Transverse colon (tissue), 4 donors: ENCODE measurements at regions not wholly inside any gene's neighbourhood (a gene's known extent, or its start where the extent isn't known, plus 50 kb on each side); places are given as distances from the start of the nearest gene placed in this dataset.

ENCODE experiments used
- DNase-seq: peaks from one replicate; pipeline ENCODE4 v3.0.0-alpha.2; 2019
- H3K27ac ChIP-seq, 4 donors: fragments of 200-600 bp; sonication (generic); 2 replicates each; pipeline ENCODE4 v1.5.1; 2016 to 2018; ENCODE audit warnings: inconsistent platforms in 4 of 4
- H3K27me3 ChIP-seq: fragments of 200-600 bp; sonication (generic); 2 replicates; pipeline ENCODE4 v1.5.1; 2017; ENCODE audit warnings: inconsistent platforms
- H3K36me3 ChIP-seq, 4 donors: fragments of 200-600 bp; sonication (generic); 2 replicates each; pipeline ENCODE4 v1.5.1; 2017 to 2019; ENCODE audit warnings: inconsistent platforms in 4 of 4
- H3K4me1 ChIP-seq, 4 donors: fragments of 200-600 bp; sonication (generic); 2 replicates each; pipeline ENCODE4 v1.5.1; 2017 to 2020; ENCODE audit warnings: inconsistent platforms in 4 of 4
- H3K4me3 ChIP-seq, 4 donors: fragments of 200-600 bp; sonication (generic); 1 replicate in 1 of 4; 2 replicates in 3 of 4; pipeline versions ENCODE4 v1.5.1 to v1.6.1; 2017 to 2019; ENCODE audit warnings: inconsistent platforms in 4 of 4
- H3K9me3 ChIP-seq, 2 donors: fragments of 200-600 bp; sonication (generic); 2 replicates each; pipeline ENCODE4 v1.5.1; 2017 to 2019; ENCODE audit warnings: inconsistent platforms in 2 of 2
- EP300 ChIP-seq: sonication (generic); formaldehyde crosslinking; IDR thresholded peaks from one replicate; pipeline ENCODE4 v1.6.1; 2017; ENCODE audit warnings: antibody characterized with exemption, low read depth
- POLR2A ChIP-seq: fragments of 450-650 bp; IDR thresholded peaks from one replicate; pipeline ENCODE4 v1.6.1; 2016; ENCODE audit warnings: antibody characterized with exemption, mild to moderate bottlenecking, moderate library complexity
- POLR2AphosphoS5 ChIP-seq, 3 donors: sonication (generic); formaldehyde crosslinking; IDR thresholded peaks; one replicate each; pipeline ENCODE4 v1.6.1; 2016; ENCODE audit warnings: antibody characterized with exemption in 3 of 3
- WGBS, 2 donors: methylation state at CpG; one replicate each; pipeline ENCODE4 v1.1.5; 2018; ENCODE audit warnings: low coverage in 1 of 2; 5-methylcytosine and 5-hydroxymethylcytosine counted together
- in situ Hi-C, 4 donors: fragments of 200-750 bp; cut with MboI; loops; one replicate each; pipeline versions ENCODE4 v1.15.0 to v1.15.1; 2017; ENCODE audit warnings: low sequenced_read_pairs in 3 of 4, low pct_ligation_motif_present in 1 of 4, low pct_unique_long_range_greater_than_20kb in 1 of 4
- intact Hi-C: fragments of 100-400 bp; cut with DNase I; formaldehyde crosslinking; loops from one replicate; pipeline ENCODE4 v1.15.1; 2023; ENCODE audit warnings: low total_unique reads
- TF ChIP-seq, protein P1 (sequence below), 5 experiments: fragments of 200-600 bp in 3 of 5; fragments of 450-650 bp in 2 of 5; sonication (generic) in 3 of 5; IDR thresholded peaks; 1 replicate in 2 of 5; 2 replicates in 3 of 5; pipeline ENCODE4 v1.5.1; 2016 to 2017; ENCODE audit warnings: antibody characterized with exemption in 5 of 5, inconsistent platforms in 3 of 5, mild to moderate bottlenecking in 2 of 5, moderate library complexity in 1 of 5

DNA sequence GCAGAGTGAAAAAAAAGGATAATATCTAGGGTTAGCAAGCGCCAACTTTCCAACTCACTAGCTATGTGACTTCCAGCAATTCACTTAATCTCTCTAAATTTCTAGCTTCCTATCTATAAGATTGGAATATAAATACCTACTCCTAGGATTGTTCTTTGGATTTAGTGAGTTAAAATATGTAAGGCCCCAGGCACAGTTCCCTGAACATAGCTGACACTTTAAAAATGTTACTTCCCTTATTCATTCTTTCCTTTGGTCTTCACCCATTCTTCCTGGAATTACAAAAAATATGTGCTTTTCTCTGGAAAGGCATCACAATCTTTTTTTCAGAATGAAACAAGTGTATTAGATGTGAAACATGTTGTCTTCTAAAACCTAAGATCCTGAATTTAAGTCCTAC, 365.7 kb downstream of the RBM43 start:
- TF ChIP-seq EP300 (no peak), POLR2A (no peak), POLR2AphosphoS5 (IDR thresholded peaks at IDR 0.05) (no peak)
- TF ChIP-seq, protein P1, sequence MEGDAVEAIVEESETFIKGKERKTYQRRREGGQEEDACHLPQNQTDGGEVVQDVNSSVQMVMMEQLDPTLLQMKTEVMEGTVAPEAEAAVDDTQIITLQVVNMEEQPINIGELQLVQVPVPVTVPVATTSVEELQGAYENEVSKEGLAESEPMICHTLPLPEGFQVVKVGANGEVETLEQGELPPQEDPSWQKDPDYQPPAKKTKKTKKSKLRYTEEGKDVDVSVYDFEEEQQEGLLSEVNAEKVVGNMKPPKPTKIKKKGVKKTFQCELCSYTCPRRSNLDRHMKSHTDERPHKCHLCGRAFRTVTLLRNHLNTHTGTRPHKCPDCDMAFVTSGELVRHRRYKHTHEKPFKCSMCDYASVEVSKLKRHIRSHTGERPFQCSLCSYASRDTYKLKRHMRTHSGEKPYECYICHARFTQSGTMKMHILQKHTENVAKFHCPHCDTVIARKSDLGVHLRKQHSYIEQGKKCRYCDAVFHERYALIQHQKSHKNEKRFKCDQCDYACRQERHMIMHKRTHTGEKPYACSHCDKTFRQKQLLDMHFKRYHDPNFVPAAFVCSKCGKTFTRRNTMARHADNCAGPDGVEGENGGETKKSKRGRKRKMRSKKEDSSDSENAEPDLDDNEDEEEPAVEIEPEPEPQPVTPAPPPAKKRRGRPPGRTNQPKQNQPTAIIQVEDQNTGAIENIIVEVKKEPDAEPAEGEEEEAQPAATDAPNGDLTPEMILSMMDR (IDR thresholded peaks at IDR 0.05): no peak
- Histone ChIP-seq H3K9me3 (no peaks in the 10 kb centered on the region), H3K4me1 (no peaks in the 10 kb centered on the region), H3K36me3 (no peaks in the 10 kb centered on the region), H3K27me3 (no peaks in the 10 kb centered on the region), H3K27ac (no peak overlapping the region), H3K4me3 (no peak overlapping the region)
- DNase-seq: no peak
- intact Hi-C loops: no loop called here
- in situ Hi-C loops: no loop called here
- WGBS, 2 donors: 90 to 100% methylated on average over 1 of the region's 1 CpG

DNA sequence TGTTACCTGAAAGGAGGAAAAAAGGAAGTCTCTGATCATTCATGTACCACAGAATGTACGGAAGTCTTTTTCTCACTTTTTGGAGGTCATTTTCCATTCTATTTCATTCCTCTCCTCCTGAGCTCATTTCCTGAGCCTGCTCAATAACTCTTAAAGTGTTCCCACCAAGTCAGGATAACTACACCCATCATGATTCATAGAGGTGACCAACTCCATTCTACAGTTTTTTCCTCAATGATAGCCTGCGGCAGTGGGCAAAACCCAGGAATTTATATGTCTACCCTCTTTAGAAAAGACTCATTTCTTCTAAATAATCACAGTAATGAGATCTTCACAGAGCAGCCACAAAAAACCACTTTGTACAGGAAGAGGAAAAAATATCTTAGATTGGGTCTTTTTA, 372.5 kb downstream of the RBM43 start:
- 92 to 97% methylated on average over 2 of the region's 2 CpGs for WGBS, 2 donors
- no peak overlapping the region for H3K4me3 ChIP-seq
- no peak overlapping the region for H3K27ac ChIP-seq
- no peaks in the 10 kb centered on the region for H3K27me3 ChIP-seq
- intact Hi-C loops (no loop called here), in situ Hi-C loops (no loop called here)
- no peaks in the 10 kb centered on the region for H3K9me3 ChIP-seq
- TF ChIP-seq EP300: no peak
- TF ChIP-seq, protein P1 (IDR thresholded peaks at IDR 0.05): no peak
- TF ChIP-seq POLR2AphosphoS5 (IDR thresholded peaks at IDR 0.05): no peak
- TF ChIP-seq POLR2A: no peak
- no peaks in the 10 kb centered on the region for H3K36me3 ChIP-seq
- H3K4me1 ChIP-seq: no peaks in the 10 kb centered on the region
- no peak for DNase-seq

DNA sequence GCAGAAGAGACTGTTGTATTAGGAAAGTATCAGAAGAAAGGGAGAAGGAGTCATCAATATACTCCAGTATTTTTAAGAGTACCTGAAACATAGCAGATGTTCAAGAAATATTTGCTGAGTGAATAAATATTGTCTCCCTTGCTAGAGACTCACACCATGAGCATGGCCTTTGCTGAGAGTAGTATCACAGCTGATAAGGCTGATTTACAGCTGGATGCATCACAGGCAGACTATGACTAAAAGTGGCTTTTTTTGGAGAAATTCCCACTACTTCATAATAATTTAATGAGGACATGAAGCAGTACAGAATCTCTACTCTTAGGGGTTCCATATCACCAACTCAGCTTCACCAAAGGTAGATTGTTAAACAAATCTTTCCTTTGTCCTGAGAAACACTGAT, 373.3 kb downstream of the RBM43 start:
- Histone ChIP-seq H3K4me1 (no peaks in the 10 kb centered on the region), H3K36me3 (no peaks in the 10 kb centered on the region), H3K27ac (no peak overlapping the region), H3K27me3 (no peaks in the 10 kb centered on the region), H3K4me3 (no peak overlapping the region), H3K9me3 (no peaks in the 10 kb centered on the region)
- TF ChIP-seq POLR2A (no peak), EP300 (no peak), POLR2AphosphoS5 (IDR thresholded peaks at IDR 0.05) (no peak)
- TF ChIP-seq, protein P1 (IDR thresholded peaks at IDR 0.05): no peak
- in situ Hi-C loops (no loop called here), intact Hi-C loops (no loop called here)
- no peak for DNase-seq

DNA sequence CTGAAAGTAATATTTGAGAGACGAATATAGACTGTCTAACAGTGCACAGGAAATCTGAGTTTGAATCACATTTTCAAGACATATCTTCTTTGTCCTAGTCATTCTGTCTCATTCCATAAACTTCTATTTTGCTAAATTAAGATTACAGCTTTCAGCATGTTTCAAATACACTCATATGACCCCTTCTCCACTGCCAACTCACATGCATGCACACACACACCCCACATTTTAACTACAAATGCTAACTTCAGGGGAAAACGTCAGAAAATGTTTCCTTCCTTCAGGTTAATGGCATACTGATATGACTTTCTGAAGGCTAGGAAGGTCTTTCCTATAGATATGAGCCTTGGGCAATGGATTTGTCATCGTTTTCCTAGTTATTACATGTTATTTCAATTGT, 373.7 kb downstream of the RBM43 start:
- H3K4me1 ChIP-seq: no peaks in the 10 kb centered on the region
- TF ChIP-seq POLR2A (no peak), EP300 (no peak), POLR2AphosphoS5 (IDR thresholded peaks at IDR 0.05) (no peak)
- TF ChIP-seq, protein P1 (IDR thresholded peaks at IDR 0.05): no peak
- WGBS, 2 donors: 46 to 49% methylated on average over 3 of the region's 3 CpGs
- no peaks in the 10 kb centered on the region for H3K36me3 ChIP-seq
- no peak overlapping the region for H3K4me3 ChIP-seq
- no peaks in the 10 kb centered on the region for H3K27me3 ChIP-seq
- intact Hi-C loops (no loop called here), in situ Hi-C loops (no loop called here)
- DNase-seq: no peak
- H3K27ac ChIP-seq: no peak overlapping the region
- H3K9me3 ChIP-seq: no peaks in the 10 kb centered on the region
